GM19025 (cell line): ENCODE measurements at regions not wholly inside any gene's neighbourhood (a gene's known extent, or its start where the extent isn't known, plus 50 kb on each side); places are given as distances from the start of the nearest gene placed in this dataset.
"Not testable (repeated sequence)": the region's sequence is repeated elsewhere in the genome, so short reads cannot be mapped to it uniquely, and the experiment has no call there.

Source experiments
- ATAC-seq: cut with Tn5 transposase; IDR thresholded peaks from one replicate; pipeline ENCODE4 v1.9.1; 2021; ENCODE audit warnings: mild to moderate bottlenecking, low read depth, moderate library complexity; ENCODE audit not compliant: unreplicated experiment

GRCh38 chr15:79601405-79602086 is 169.4 kb downstream of the MINAR1 start:
- ATAC-seq: no peak

GRCh38 chr15:79602180-79602579 is 170.0 kb downstream of the MINAR1 start:
- ATAC-seq: no peak

- no peak for ATAC-seq
Measured at GRCh38 chr15:79602731-79603130, 170.6 kb downstream of the MINAR1 start.

- no peak for ATAC-seq
Measured at GRCh38 chr15:79606831-79607355, 174.8 kb downstream of the MINAR1 start.

GRCh38 chr15:79608066-79608864 is 176.1 kb downstream of the MINAR1 start:
- ATAC-seq: no peak

GRCh38 chr15:79609506-79609905 is 177.4 kb downstream of the MINAR1 start:
- ATAC-seq: no peak

- ATAC-seq: no peak
Measured at GRCh38 chr15:79610021-79610420, 177.9 kb downstream of the MINAR1 start.

GRCh38 chr15:79615754-79616153 is 183.6 kb downstream of the MINAR1 start:
- ATAC-seq: no peak

- ATAC-seq: no peak
Measured at GRCh38 chr15:79617071-79617470, 184.9 kb downstream of the MINAR1 start.

GRCh38 chr15:79620112-79620857 is 188.1 kb downstream of the MINAR1 start:
- ATAC-seq: no peak

- ATAC-seq: not testable (repeated sequence)
Measured at GRCh38 chr15:79621805-79622204, 189.7 kb downstream of the MINAR1 start.

- no peak for ATAC-seq
Measured at GRCh38 chr15:79623488-79623887, 191.4 kb downstream of the MINAR1 start.

- ATAC-seq: no peak
Measured at GRCh38 chr15:79629687-79630086, 197.6 kb downstream of the MINAR1 start.

- ATAC-seq: no peak
Measured at GRCh38 chr15:79632457-79632856, 200.3 kb downstream of the MINAR1 start.

GRCh38 chr15:79635149-79635771 is 203.1 kb downstream of the MINAR1 start:
- no peak for ATAC-seq

GRCh38 chr15:79635897-79636561 is 203.9 kb downstream of the MINAR1 start:
- no peak for ATAC-seq

GRCh38 chr15:79640206-79640605 is 208.1 kb downstream of the MINAR1 start:
- ATAC-seq: no peak

GRCh38 chr15:79641841-79642240 is 209.7 kb downstream of the MINAR1 start:
- no peak for ATAC-seq

- ATAC-seq: no peak
Measured at GRCh38 chr15:79643393-79643792, 211.3 kb downstream of the MINAR1 start.

- no peak for ATAC-seq
Measured at GRCh38 chr15:79644091-79644490, 212.0 kb downstream of the MINAR1 start.
